ENCODE measurements at regions not wholly inside any gene's neighbourhood (a gene's known extent, or its start where the extent isn't known, plus 50 kb on each side); places are given as distances from the start of the nearest gene placed in this dataset.

GRCh38 chr3:182740710-182741109, 52.6 kb upstream of the ATP11B start:
- no peak for TF ChIP-seq CTCF (IDR thresholded peaks at IDR 0.05; ENCODE audit: insufficient read depth, low read length)
- no peak for TF ChIP-seq POLR2AphosphoS5 (IDR thresholded peaks at IDR 0.05; ENCODE audit: low read depth)
- TF ChIP-seq REST (IDR thresholded peaks at IDR 0.05; ENCODE audit: insufficient replicate concordance, low read depth) = no peak

Measured in HL-60 (cell line).